Fibroblast of mammary gland (primary cell): ENCODE measurements at regions not wholly inside any gene's neighbourhood (a gene's known extent, or its start where the extent isn't known, plus 50 kb on each side); places are given as distances from the start of the nearest gene placed in this dataset.

Experiments
- DNase-seq: peaks from one replicate; pipeline ENCODE4 v3.0.0-alpha.2; 2010; ENCODE audit warnings: low read depth
- H3K4me3 ChIP-seq: 2 replicates; pipeline ENCODE4 v1.5.1; 2011; ENCODE audit warnings: low read depth, mild to moderate bottlenecking, low read length, moderate library complexity; ENCODE audit not compliant: control insufficient read depth
- TF ChIP-seq, protein P1 (sequence below): conservative IDR thresholded peaks from 2 replicates; pipeline ENCODE4 v1.5.1; 2011; ENCODE audit warnings: low read depth, low read length, inconsistent platforms; ENCODE audit not compliant: control insufficient read depth, insufficient read depth

DNA sequence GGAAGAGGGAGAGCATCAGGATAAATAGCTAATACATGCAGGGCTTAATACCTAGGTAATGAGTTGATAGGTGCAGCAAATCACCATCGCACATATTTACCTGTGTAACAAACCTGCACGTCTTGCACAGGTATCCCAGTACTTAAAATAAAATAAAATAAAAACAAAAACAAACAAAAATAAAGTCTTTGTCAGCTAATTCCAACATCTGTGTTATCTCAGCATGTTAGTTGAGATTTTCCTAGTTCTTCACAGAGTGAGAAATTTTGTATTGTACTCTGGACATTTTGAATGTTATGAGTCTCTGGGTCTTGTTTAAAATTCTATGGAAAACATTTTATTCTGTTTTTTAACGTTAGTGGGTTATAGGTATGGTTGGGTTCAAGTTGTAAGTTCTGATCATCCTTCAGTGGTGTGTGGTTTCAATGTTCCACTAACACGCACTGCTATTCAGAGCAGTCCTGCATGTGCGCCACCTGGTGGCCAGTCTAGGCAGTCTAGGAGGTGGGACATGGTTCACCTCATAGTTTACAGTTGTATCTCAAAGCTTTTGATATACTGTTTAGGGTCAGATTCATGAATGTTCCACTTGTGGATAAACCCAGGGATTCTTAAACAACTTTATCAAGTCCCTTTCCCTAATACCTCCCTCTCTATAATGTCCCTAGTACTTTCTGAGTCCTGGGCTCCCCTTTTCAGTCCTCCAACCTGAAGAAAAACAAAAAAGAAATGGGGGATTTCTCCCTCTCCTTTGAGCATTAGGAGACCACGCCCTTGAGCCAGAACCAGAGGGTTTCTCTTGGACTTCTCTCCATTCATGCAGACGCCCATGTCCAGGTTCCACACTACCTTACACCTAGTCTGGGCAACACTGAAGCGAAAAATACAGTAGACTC, 213.4 kb upstream of the GATA6 start:
- H3K4me3 ChIP-seq = no peak overlapping the region
- peak; percentile 64 for DNase-seq
- TF ChIP-seq, protein P1, sequence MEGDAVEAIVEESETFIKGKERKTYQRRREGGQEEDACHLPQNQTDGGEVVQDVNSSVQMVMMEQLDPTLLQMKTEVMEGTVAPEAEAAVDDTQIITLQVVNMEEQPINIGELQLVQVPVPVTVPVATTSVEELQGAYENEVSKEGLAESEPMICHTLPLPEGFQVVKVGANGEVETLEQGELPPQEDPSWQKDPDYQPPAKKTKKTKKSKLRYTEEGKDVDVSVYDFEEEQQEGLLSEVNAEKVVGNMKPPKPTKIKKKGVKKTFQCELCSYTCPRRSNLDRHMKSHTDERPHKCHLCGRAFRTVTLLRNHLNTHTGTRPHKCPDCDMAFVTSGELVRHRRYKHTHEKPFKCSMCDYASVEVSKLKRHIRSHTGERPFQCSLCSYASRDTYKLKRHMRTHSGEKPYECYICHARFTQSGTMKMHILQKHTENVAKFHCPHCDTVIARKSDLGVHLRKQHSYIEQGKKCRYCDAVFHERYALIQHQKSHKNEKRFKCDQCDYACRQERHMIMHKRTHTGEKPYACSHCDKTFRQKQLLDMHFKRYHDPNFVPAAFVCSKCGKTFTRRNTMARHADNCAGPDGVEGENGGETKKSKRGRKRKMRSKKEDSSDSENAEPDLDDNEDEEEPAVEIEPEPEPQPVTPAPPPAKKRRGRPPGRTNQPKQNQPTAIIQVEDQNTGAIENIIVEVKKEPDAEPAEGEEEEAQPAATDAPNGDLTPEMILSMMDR = peak; percentile 99

DNA sequence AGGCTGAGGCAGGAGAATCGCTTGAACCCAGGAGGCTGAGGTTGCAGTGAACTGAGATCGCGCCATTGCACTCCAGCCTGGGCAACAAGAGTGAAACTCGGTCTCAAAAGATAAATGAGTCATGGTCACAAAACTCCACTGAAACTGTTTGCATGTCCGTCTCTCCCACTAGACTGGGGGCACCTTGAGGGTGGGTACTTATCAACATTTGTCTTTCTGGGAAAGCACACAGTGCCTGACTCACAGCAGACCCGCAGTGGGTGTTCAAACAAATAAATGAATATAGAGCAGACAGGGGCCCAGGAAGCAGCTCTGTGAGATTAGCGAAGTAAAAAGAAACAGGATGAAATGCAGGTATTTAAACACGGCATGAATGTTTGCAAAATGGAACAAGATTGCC, 211.1 kb upstream of the GATA6 start:
- DNase-seq = no peak
- TF ChIP-seq, protein P1 = no peak
- no peak overlapping the region for H3K4me3 ChIP-seq

DNA sequence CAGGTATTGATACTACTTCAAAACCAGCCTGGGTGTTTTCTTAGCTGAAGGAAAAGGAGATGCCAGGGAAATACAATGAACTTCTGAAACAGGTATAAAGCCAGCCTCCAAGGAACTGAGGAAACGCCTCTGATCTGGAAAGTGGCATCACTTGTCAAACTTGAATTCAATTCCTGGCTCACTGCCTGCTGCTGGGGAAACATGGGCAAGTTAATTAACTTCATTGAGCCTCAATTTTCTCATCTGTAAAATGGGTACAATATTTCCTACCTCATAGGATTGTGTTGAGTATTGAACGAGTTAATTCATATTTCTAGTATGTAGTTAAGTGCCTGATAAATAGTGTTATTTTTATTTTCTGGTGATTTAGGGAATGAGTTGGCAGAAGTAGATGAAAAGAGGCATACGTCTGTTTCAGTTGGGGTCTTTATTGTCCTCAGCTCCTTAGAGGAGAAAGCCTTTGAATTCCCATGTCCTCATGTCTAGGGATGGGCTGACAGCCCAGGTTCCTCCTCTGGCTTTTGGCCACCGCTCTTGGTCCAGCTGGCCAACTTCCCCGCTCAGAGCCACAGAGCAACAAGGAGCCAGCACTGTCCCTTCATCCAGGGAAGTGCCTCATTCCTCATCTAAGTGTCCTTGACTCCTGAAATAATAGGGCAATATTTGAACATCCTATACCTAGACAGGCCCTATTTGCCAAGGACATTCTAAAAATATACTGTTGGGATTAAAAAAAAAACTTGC, 210.5 kb upstream of the GATA6 start:
- DNase-seq = no peak
- no peak overlapping the region for H3K4me3 ChIP-seq
- TF ChIP-seq, protein P1 = no peak

- TF ChIP-seq, protein P1 = no peak
- no peak for DNase-seq
- H3K4me3 ChIP-seq = no peak overlapping the region
Observed at GRCh38 chr18:21960189-21960588, 209.2 kb upstream of the GATA6 start.

- TF ChIP-seq, protein P1 = no peak
- DNase-seq = no peak
- H3K4me3 ChIP-seq = no peak overlapping the region
Observed at GRCh38 chr18:21963336-21963735, 206.1 kb upstream of the GATA6 start.

- no peak for DNase-seq
- TF ChIP-seq, protein P1 = no peak
Observed at GRCh38 chr18:21968338-21968737, 201.1 kb upstream of the GATA6 start.

More at GRCh38 chr18:21968338-21968737, 201.1 kb upstream of the GATA6 start:
- H3K4me3 ChIP-seq = no peak overlapping the region
